Uterus (tissue), 3 donors: ENCODE measurements at regions not wholly inside any gene's neighbourhood (a gene's known extent, or its start where the extent isn't known, plus 50 kb on each side); places are given as distances from the start of the nearest gene placed in this dataset.

ENCODE experiments used
- DNase-seq, 2 donors: peaks; one replicate each; pipeline ENCODE4 v3.0.0-alpha.2; 2019 to 2020
- H3K27ac ChIP-seq, 2 donors: fragments of 200-600 bp; sonication (generic); 1 replicate in 1 of 2; 2 replicates in 1 of 2; pipeline ENCODE4 v1.5.1; 2016 to 2018
- H3K27me3 ChIP-seq, 2 donors: fragments of 200-600 bp; sonication (generic); one replicate each; pipeline ENCODE4 v1.5.1; 2018 to 2019; ENCODE audit warnings: control low read depth in 1 of 2
- H3K36me3 ChIP-seq, 2 donors: fragments of 200-600 bp; sonication (generic); one replicate each; pipeline ENCODE4 v1.5.1; 2019; ENCODE audit warnings: control low read depth in 1 of 2
- H3K4me1 ChIP-seq, 2 donors: fragments of 200-600 bp; sonication (generic); one replicate each; pipeline ENCODE4 v1.5.1; 2018 to 2019; ENCODE audit warnings: control low read depth in 1 of 2
- H3K4me3 ChIP-seq, 2 donors: fragments of 200-600 bp; sonication (generic); 1 replicate in 1 of 2; 2 replicates in 1 of 2; pipeline ENCODE4 v1.5.1; 2018 to 2019; ENCODE audit warnings: mild to moderate bottlenecking in 1 of 2
- H3K9me3 ChIP-seq, 2 donors: fragments of 200-600 bp; sonication (generic); one replicate each; pipeline ENCODE4 v1.5.1; 2019; ENCODE audit warnings: control low read depth in 1 of 2
- POLR2A ChIP-seq, 2 donors: fragments of 450-650 bp; IDR thresholded peaks; one replicate each; pipeline ENCODE4 v1.6.1; 2016; ENCODE audit warnings: antibody characterized with exemption in 2 of 2, mild to moderate bottlenecking in 1 of 2, moderate library complexity in 1 of 2
- intact Hi-C: fragments of 100-400 bp; cut with DNase I; formaldehyde crosslinking; loops from one replicate; pipeline ENCODE4 v1.15.1; 2023; ENCODE audit warnings: low total_unique reads
- TF ChIP-seq, protein P1 (sequence below), 4 experiments: fragments of 200-600 bp in 2 of 4; fragments of 450-650 bp in 2 of 4; sonication (generic) in 2 of 4; IDR thresholded peaks; one replicate each; pipeline ENCODE4 v1.5.1; 2016 to 2019; ENCODE audit warnings: antibody characterized with exemption in 4 of 4, mild to moderate bottlenecking in 2 of 4, moderate library complexity in 1 of 4
- donor health status: DM: yes; HTN: yes; CAD: no.

DNA sequence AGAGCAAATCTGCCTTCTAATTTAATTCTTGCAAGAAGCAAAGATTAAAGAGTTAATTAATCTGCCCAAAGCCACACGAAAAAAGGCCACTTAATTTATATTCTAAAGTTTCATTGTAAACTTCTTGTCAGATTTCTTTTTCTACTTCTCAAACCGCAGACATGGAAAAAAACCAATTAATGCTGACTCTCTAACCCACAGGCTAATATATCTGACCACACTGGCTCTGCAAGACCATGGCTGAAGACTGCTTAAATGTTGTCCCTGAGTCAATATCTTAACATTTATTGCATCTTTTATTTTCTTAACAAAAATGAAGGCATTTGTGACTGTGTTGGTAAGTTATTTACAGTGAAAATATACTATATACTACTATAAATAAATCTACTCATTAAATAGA is 234.0 kb upstream of the SP8 start:
- Histone ChIP-seq H3K4me3 (no peak overlapping the region), H3K27me3 (no peaks in the 10 kb centered on the region), H3K27ac (no peak overlapping the region), H3K9me3 (no peaks in the 10 kb centered on the region), H3K4me1 (no peaks in the 10 kb centered on the region), H3K36me3 (no peaks in the 10 kb centered on the region)
- no peak for DNase-seq
- TF ChIP-seq POLR2A (IDR thresholded peaks at IDR 0.05), result no peak
- TF ChIP-seq, protein P1, sequence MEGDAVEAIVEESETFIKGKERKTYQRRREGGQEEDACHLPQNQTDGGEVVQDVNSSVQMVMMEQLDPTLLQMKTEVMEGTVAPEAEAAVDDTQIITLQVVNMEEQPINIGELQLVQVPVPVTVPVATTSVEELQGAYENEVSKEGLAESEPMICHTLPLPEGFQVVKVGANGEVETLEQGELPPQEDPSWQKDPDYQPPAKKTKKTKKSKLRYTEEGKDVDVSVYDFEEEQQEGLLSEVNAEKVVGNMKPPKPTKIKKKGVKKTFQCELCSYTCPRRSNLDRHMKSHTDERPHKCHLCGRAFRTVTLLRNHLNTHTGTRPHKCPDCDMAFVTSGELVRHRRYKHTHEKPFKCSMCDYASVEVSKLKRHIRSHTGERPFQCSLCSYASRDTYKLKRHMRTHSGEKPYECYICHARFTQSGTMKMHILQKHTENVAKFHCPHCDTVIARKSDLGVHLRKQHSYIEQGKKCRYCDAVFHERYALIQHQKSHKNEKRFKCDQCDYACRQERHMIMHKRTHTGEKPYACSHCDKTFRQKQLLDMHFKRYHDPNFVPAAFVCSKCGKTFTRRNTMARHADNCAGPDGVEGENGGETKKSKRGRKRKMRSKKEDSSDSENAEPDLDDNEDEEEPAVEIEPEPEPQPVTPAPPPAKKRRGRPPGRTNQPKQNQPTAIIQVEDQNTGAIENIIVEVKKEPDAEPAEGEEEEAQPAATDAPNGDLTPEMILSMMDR (IDR thresholded peaks at IDR 0.05), result no peak
- intact Hi-C loops, result no loop called here

DNA sequence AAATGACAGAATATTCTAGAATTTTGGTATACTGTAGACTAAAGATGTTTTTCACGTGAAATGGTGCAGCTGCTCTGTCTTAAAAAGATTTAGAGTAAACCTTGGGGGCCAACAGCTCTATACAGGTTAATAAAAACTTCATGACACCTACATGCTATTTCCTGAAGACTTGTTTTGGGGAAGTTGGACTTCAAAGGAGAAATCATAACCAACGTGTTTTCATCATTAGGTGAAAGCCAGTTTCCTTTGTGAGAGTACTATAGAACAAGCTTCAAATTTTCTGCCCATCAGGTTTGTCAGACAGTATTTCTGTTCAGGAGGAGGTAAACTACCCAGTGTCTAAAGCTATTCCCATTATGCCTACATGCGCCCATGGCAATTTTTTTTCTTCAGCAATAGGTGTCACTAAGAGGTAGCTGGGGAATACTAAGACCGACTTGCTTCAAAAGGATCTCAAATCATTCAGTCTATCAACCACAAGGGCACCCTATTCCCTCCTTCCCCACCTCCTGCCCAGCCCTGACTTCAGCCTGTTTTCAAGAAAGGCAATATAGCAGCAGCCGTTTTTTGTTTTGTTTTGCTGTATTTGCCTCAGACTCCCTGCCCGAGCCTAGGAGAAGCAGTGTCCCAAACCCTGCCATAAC is 237.3 kb upstream of the SP8 start:
- H3K27ac ChIP-seq, result no peak overlapping the region
- no peak for TF ChIP-seq POLR2A (IDR thresholded peaks at IDR 0.05)
- TF ChIP-seq, protein P1 (IDR thresholded peaks at IDR 0.05), result no peak
- no peak overlapping the region for H3K4me3 ChIP-seq

DNA sequence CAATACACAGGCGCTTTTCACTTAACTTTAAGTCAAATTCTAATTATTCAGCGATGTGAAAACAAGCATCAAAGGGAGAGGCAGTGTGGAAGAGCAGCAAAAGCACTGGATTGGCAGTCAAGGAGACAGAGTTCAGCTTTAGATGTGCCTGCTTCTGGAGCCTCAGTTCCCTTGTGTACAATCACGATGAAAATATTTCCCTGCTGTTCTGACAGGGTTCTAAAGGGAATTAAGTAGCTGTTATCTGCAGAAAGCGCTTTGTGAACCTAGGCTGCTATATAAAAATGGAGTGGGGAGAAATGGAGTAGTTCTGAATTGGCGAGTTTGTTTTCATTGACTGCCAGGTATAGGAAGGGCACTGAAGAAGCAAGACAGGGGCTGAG is 237.8 kb upstream of the SP8 start:
- H3K9me3 ChIP-seq, result no peaks in the 10 kb centered on the region
- H3K27ac ChIP-seq, result no peak overlapping the region
- H3K36me3 ChIP-seq, result no peaks in the 10 kb centered on the region
- H3K4me3 ChIP-seq, result no peak overlapping the region
- DNase-seq, result no peak
- no peaks in the 10 kb centered on the region for H3K27me3 ChIP-seq
- TF ChIP-seq, protein P1 (IDR thresholded peaks at IDR 0.05), result no peak
- TF ChIP-seq POLR2A (IDR thresholded peaks at IDR 0.05), result no peak
- H3K4me1 ChIP-seq, result no peaks in the 10 kb centered on the region
- intact Hi-C loops, result no loop called here

More for the DNA sequence above, 237.3 kb upstream of the SP8 start:
- no peaks in the 10 kb centered on the region for H3K36me3 ChIP-seq
- H3K4me1 ChIP-seq, result no peaks in the 10 kb centered on the region
- DNase-seq, result no peak
- no peaks in the 10 kb centered on the region for H3K27me3 ChIP-seq
- no peaks in the 10 kb centered on the region for H3K9me3 ChIP-seq
- intact Hi-C loops, result no loop called here

DNA sequence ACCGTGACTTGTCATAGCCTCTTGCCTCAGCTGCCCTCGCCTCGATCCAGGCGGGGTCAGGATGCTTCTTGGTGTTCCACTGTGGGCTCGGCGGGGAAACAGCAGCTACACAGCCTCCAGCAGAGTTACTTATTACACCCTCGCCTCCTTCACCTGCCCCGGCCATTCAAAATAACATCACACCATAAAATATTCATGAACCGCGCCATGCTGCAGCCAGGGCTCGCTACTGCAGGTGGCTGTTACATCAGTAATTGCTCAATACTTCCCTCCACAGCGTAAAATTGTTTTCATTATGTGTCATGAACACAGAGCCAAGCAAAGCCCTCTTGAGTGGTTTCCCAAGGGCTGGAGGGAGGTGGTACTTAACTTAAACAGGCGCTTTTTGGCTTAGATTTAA is 241.5 kb upstream of the SP8 start:
- H3K4me1 ChIP-seq, result no peaks in the 10 kb centered on the region
- H3K27ac ChIP-seq, result no peak overlapping the region
- no peak overlapping the region for H3K4me3 ChIP-seq
- DNase-seq, result no peak
- intact Hi-C loops, result no loop called here
- no peaks in the 10 kb centered on the region for H3K36me3 ChIP-seq
- TF ChIP-seq, protein P1 (IDR thresholded peaks at IDR 0.05), result no peak
- TF ChIP-seq POLR2A (IDR thresholded peaks at IDR 0.05), result no peak
- no peaks in the 10 kb centered on the region for H3K9me3 ChIP-seq
- H3K27me3 ChIP-seq, result no peaks in the 10 kb centered on the region

DNA sequence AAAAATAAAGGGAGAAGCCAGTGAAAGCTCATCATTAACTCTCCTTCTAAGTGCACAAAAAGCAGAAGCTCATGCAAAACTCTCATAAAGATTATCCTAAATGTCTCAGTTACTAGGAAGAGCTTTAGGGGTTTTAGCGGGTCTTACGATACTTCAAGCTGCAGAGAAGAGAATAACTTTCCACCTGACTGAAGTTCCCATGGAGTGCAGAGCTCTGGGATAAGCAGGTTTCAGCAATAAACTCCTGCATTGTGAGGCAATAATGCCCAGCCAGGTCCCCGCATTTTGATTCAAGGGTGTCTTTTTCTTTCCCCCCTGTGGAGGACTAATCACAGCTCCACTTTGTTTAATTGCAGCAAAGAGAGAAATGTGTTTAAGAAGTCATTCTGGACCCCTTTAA is 241.9 kb upstream of the SP8 start:
- Histone ChIP-seq H3K4me1 (no peaks in the 10 kb centered on the region), H3K27me3 (no peaks in the 10 kb centered on the region), H3K4me3 (no peak overlapping the region), H3K27ac (no peak overlapping the region), H3K36me3 (no peaks in the 10 kb centered on the region), H3K9me3 (no peaks in the 10 kb centered on the region)
- DNase-seq, result no peak
- intact Hi-C loops, result no loop called here
- no peak for TF ChIP-seq POLR2A (IDR thresholded peaks at IDR 0.05)
- TF ChIP-seq, protein P1 (IDR thresholded peaks at IDR 0.05), result no peak
